HG03432 (cell line): ENCODE measurements at regions not wholly inside any gene's neighbourhood (a gene's known extent, or its start where the extent isn't known, plus 50 kb on each side); places are given as distances from the start of the nearest gene placed in this dataset.

ENCODE experiments used
- ATAC-seq: cut with Tn5 transposase; IDR thresholded peaks from one replicate; pipeline ENCODE4 v1.9.1; 2021; ENCODE audit warnings: mild to moderate bottlenecking, moderate library complexity; ENCODE audit not compliant: unreplicated experiment

DNA sequence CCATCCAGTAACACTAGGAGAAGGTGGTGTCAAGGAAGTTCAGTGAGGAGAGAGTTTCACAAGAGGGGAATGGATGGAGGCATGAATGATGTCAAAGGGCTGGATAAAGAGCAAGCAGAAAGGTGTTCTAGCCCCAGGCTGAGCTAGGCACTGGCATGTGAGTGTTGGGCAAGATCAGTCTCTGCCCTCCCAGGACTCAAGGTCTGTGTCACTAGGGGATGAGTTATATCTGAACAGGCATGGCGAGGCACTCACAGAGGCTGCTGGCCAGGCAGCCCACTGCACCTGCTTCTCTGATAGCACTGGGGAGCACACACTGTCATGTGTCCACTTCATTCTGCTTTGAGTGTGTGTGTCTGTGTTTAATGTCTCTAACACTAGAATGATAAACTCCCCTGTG is 903.8 kb downstream of the BCL11B start:
- no peak for ATAC-seq

DNA sequence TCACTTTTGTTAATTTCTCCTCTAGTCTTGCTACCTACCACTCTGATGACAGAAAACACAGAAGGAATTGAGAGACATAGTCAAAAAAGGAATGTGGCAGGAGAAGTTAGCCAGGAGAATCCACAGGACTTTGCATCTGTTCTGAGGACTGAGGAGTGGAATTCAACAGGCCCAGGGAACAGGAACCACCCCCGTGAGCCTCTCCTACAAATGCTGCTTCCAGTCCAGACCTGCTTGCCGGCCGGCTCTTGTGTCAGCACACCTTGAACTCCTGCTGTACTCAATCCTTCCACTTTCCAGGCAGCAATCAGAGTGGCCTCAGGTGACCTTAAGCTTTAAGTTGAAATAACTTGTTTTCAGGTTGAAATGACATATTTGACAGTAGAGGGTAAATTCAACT is 903.1 kb downstream of the BCL11B start:
- no peak for ATAC-seq

DNA sequence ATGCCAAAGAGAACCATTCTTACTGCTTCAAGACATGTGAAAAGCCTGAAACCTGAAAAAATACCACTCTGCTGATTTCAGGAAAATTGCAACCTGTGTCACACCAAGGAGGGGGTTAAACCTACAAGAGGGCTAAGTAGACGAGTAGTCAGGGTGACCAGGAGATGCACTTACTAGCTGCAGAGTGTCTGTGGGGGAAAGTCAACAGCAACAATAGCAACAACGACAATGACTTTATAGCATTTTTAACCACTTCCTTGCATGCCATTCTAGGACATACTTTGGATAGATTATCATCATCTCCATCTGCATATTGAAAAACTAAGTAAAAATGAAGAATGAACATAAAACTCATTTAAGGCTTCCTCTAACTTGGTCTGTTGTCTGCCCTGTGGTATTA is 902.7 kb downstream of the BCL11B start:
- ATAC-seq, result no peak

GRCh38 chr14:98370352-98370751 is 901.6 kb downstream of the BCL11B start:
- no peak for ATAC-seq

- no peak for ATAC-seq
Observed at GRCh38 chr14:98371141-98371540, 900.9 kb downstream of the BCL11B start.

GRCh38 chr14:98374136-98374535 is 897.9 kb downstream of the BCL11B start:
- no peak for ATAC-seq

DNA sequence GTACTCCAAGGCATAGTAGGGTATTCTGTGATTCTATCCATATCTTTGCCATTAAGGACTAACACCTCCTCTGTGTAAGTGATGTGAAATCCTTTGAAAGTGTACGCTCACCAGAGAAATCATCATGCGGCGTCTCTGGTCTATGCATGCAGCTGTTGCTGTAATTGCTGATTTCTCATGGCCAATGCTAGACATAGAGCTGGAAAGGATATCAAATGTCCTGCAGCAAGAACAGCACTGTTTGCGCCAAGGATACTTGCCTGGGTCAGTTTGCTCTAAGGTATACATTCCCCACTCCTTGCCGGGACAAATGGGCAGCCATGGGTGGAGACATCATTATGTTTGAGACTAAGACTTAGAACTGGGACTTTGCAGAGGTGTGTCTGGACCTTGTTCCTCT is 896.4 kb downstream of the BCL11B start:
- ATAC-seq, result no peak

- no peak for ATAC-seq
Observed at GRCh38 chr14:98379830-98380229, 892.2 kb downstream of the BCL11B start.

GRCh38 chr14:98382662-98383061 is 889.3 kb downstream of the BCL11B start:
- no peak for ATAC-seq

DNA sequence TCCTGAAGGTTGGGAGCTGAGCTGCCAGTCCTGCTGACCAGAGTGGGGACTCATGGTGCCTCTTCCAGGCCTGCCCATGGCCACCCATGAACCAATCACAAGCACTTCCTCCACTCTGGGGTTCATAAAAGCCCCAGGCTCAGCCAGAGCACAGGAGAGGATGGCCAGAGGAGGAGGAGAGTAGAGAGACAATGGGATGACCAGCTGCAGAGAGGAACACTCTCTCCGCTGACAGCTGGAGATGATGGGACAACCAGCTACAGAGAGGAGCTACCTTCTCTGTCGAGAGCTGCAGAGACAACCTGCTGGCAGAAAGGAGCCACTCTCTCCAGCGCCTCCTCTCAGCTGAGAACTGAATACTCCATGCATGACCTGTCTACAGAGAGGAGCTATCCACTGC is 886.1 kb downstream of the BCL11B start:
- no peak for ATAC-seq

GRCh38 chr14:98391061-98391460 is 880.9 kb downstream of the BCL11B start:
- no peak for ATAC-seq

- ATAC-seq, result no peak
Observed at GRCh38 chr14:98393527-98393926, 878.5 kb downstream of the BCL11B start.

- no peak for ATAC-seq
Observed at GRCh38 chr14:98404811-98405210, 867.2 kb downstream of the BCL11B start.

- no peak for ATAC-seq
Observed at GRCh38 chr14:98408024-98408555, 863.9 kb downstream of the BCL11B start.

- ATAC-seq, result no peak
Observed at GRCh38 chr14:98408713-98409112, 863.3 kb downstream of the BCL11B start.

- no peak for ATAC-seq
Observed at GRCh38 chr14:98411154-98411553, 860.8 kb downstream of the BCL11B start.

- ATAC-seq, result no peak
Observed at GRCh38 chr14:98412431-98412830, 859.6 kb downstream of the BCL11B start.

DNA sequence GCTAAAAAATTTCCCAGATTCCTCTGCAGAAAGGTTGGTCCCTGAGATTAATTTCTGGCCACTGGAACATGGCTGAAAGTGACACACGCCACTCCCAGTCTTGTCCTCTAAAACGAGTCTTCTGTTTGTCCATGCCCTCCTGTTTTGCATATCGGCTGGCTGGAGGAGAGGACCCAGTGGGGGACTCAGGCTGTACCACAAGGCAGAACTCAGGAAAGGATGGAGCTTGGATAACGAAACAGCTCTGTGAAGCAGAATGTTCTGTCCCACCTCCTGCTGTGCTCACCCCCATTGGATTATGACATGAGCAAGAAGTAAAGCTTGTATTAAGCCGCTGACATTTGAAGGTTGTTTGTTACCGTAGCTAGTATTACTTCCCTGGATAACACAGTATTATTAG is 856.2 kb downstream of the BCL11B start:
- no peak for ATAC-seq

- no peak for ATAC-seq
Observed at GRCh38 chr14:98417001-98417400, 855.0 kb downstream of the BCL11B start.

DNA sequence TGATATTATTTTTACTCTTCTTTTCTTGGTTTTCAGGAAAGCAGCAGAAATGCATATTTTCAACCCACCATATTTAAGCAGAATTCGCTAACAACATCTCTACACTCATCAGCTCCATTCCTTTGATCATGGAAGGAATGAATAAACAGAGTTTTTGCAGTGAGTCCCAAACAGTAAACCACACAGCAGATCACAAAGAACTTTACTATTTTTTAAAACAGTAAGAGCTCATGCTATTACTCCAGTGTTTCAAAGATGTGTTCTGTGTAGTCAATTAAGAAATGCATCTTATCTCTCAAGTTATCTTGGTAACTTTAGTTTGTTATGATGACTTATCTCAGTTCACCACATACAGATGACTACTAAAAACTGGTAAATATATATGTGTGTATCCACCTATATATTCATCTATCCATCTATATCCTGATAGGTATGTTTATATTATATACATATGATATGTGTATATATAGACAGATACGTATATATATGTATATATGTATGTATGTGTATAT is 843.5 kb downstream of the BCL11B start:
- ATAC-seq, result no peak

- no peak for ATAC-seq
Observed at GRCh38 chr14:98433436-98433835, 838.6 kb downstream of the BCL11B start.

- no peak for ATAC-seq
Observed at GRCh38 chr14:98437113-98437512, 834.9 kb downstream of the BCL11B start.

DNA sequence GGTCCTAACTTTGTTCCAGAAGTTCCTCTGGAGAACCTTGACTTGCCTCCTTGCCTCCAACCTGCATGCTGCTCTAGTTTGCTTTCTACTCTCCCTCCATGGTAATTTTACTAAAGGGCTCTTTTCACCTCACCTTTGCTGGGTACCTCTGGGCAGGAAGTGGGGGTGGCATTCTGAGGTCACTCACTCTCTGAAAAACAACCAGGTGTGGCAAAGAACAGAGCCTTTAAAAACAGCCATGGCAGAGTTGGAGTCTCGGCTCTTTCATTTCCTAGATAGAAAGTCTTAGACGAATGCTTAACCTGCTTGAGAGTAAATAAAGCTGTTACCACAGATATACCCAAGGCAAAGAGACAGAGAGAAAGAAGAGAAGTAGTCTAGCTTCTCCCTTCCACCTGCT is 827.9 kb downstream of the BCL11B start:
- no peak for ATAC-seq
